Prostate gland (tissue), 2 donors: ENCODE measurements at regions not wholly inside any gene's neighbourhood (a gene's known extent, or its start where the extent isn't known, plus 50 kb on each side); places are given as distances from the start of the nearest gene placed in this dataset.

Source experiments
- POLR2A ChIP-seq: fragments of 450-650 bp; IDR thresholded peaks from one replicate; pipeline ENCODE4 v1.6.1; 2016; ENCODE audit warnings: antibody characterized with exemption, mild to moderate bottlenecking
- POLR2AphosphoS5 ChIP-seq: sonication (generic); formaldehyde crosslinking; IDR thresholded peaks from one replicate; pipeline ENCODE4 v1.6.1; 2017; ENCODE audit warnings: antibody characterized with exemption
- TF ChIP-seq, protein P1 (sequence below), 4 experiments: fragments of 200-600 bp in 2 of 4; fragments of 450-650 bp in 2 of 4; sonication (generic) in 2 of 4; IDR thresholded peaks; 1 replicate in 3 of 4; 2 replicates in 1 of 4; pipeline ENCODE4 v1.5.1; 2016 to 2019; ENCODE audit warnings: antibody characterized with exemption in 4 of 4, mild to moderate bottlenecking in 2 of 4, moderate library complexity in 2 of 4

GRCh38 chr2:147491506-147491905, 353.3 kb upstream of the ACVR2A start:
- TF ChIP-seq POLR2A = no peak
- TF ChIP-seq, protein P1, sequence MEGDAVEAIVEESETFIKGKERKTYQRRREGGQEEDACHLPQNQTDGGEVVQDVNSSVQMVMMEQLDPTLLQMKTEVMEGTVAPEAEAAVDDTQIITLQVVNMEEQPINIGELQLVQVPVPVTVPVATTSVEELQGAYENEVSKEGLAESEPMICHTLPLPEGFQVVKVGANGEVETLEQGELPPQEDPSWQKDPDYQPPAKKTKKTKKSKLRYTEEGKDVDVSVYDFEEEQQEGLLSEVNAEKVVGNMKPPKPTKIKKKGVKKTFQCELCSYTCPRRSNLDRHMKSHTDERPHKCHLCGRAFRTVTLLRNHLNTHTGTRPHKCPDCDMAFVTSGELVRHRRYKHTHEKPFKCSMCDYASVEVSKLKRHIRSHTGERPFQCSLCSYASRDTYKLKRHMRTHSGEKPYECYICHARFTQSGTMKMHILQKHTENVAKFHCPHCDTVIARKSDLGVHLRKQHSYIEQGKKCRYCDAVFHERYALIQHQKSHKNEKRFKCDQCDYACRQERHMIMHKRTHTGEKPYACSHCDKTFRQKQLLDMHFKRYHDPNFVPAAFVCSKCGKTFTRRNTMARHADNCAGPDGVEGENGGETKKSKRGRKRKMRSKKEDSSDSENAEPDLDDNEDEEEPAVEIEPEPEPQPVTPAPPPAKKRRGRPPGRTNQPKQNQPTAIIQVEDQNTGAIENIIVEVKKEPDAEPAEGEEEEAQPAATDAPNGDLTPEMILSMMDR (IDR thresholded peaks at IDR 0.05) = no peak
- no peak for TF ChIP-seq POLR2AphosphoS5
